H9 (cell line): ENCODE measurements at regions not wholly inside any gene's neighbourhood (a gene's known extent, or its start where the extent isn't known, plus 50 kb on each side); places are given as distances from the start of the nearest gene placed in this dataset.
A peak's percentile ranks its signal among the peaks of the same experiment; 100 is the strongest.

ENCODE experiments used
- DNase-seq: peaks from one replicate; pipeline ENCODE4 v3.0.0-alpha.2; 2017
- H2AFZ ChIP-seq: one replicate; pipeline ENCODE4 v1.6.1; 2013; ENCODE audit warnings: mild to moderate bottlenecking, low read length, control low read depth, moderate library complexity
- H2AK5ac ChIP-seq: 2 replicates; pipeline ENCODE4 v1.6.1; 2013; ENCODE audit warnings: low read length, control low read depth, mixed read lengths; ENCODE audit not compliant: insufficient read length
- H2BK120ac ChIP-seq: one replicate; pipeline ENCODE4 v1.6.1; 2013; ENCODE audit warnings: low read depth, mild to moderate bottlenecking, low read length, control low read depth, inconsistent platforms; ENCODE audit not compliant: poor library complexity, severe bottlenecking
- H2BK12ac ChIP-seq: 2 replicates; pipeline ENCODE4 v1.6.1; 2013; ENCODE audit warnings: low read length, control low read depth, mixed read lengths, low read depth; ENCODE audit not compliant: insufficient read length
- H2BK15ac ChIP-seq: 2 replicates; pipeline ENCODE4 v1.6.1; 2013; ENCODE audit warnings: low read depth, low read length, control low read depth
- H2BK20ac ChIP-seq: one replicate; pipeline ENCODE4 v1.6.1; 2013; ENCODE audit warnings: low read depth, mild to moderate bottlenecking, low read length, control low read depth, inconsistent platforms; ENCODE audit not compliant: poor library complexity, severe bottlenecking
- H2BK5ac ChIP-seq: 2 replicates; pipeline ENCODE4 v1.6.1; 2013; ENCODE audit warnings: low read length, control low read depth, mixed read lengths; ENCODE audit not compliant: insufficient read length
- H3K14ac ChIP-seq: 2 replicates; pipeline ENCODE4 v1.6.1; 2013; ENCODE audit warnings: low read length, control low read depth; ENCODE audit not compliant: insufficient read depth
- H3K18ac ChIP-seq: 2 replicates; pipeline ENCODE4 v1.6.1; 2013; ENCODE audit warnings: low read depth, mild to moderate bottlenecking, mixed read lengths, low read length, control low read depth; ENCODE audit not compliant: insufficient read length
- H3K23ac ChIP-seq: 2 replicates; pipeline ENCODE4 v1.6.1; 2013; ENCODE audit warnings: low read length, control low read depth, mixed read lengths, low read depth; ENCODE audit not compliant: insufficient read length
- H3K23me2 ChIP-seq: 2 replicates; pipeline ENCODE4 v1.6.1; 2013; ENCODE audit warnings: low read depth, mild to moderate bottlenecking, mixed read lengths, low read length, control low read depth; ENCODE audit not compliant: insufficient read length, poor library complexity, severe bottlenecking
- H3K27ac ChIP-seq: 2 replicates; pipeline ENCODE4 v1.5.1; 2013; ENCODE audit warnings: low read length, control low read depth, mixed read lengths, low read depth; ENCODE audit not compliant: insufficient read length
- H3K27me3 ChIP-seq: 2 replicates; pipeline ENCODE4 v1.6.1; 2013; ENCODE audit warnings: low read length, control low read depth, inconsistent platforms; ENCODE audit not compliant: insufficient read depth
- H3K4ac ChIP-seq: 2 replicates; pipeline ENCODE4 v1.6.1; 2013; ENCODE audit warnings: low read depth, mild to moderate bottlenecking, control low read depth, inconsistent platforms, low read length, moderate library complexity
- H3K4me1 ChIP-seq: 2 replicates; pipeline ENCODE4 v1.6.1; 2013; ENCODE audit warnings: low read length, control low read depth, inconsistent platforms; ENCODE audit not compliant: insufficient read depth
- H3K4me2 ChIP-seq: 2 replicates; pipeline ENCODE4 v1.6.1; 2013; ENCODE audit warnings: low read length, control low read depth, mixed read lengths; ENCODE audit not compliant: insufficient read length, insufficient read depth
- H3K56ac ChIP-seq: 2 replicates; pipeline ENCODE4 v1.6.1; 2013; ENCODE audit warnings: low read depth, mild to moderate bottlenecking, mixed read lengths, low read length, control low read depth; ENCODE audit not compliant: insufficient read length
- H3K79me1 ChIP-seq: 2 replicates; pipeline ENCODE4 v1.6.1; 2013; ENCODE audit warnings: low read depth, mild to moderate bottlenecking, moderate library complexity, low read length, control low read depth, inconsistent platforms; ENCODE audit not compliant: insufficient read depth, poor library complexity, severe bottlenecking
- H3K79me2 ChIP-seq: 2 replicates; pipeline ENCODE4 v1.6.1; 2013; ENCODE audit warnings: low read length, control low read depth, inconsistent platforms; ENCODE audit not compliant: insufficient read depth
- H3K9ac ChIP-seq: 2 replicates; pipeline ENCODE4 v1.6.1; 2013; ENCODE audit warnings: low read length, control low read depth, mixed read lengths; ENCODE audit not compliant: insufficient read length; ENCODE audit errors: extremely low read depth
- H3K9me3 ChIP-seq: one replicate; pipeline ENCODE4 v1.6.1; 2013; ENCODE audit warnings: low read depth, low read length, inconsistent platforms; ENCODE audit not compliant: control insufficient read depth
- H3T11ph ChIP-seq: one replicate; pipeline ENCODE4 v1.6.1; 2013; ENCODE audit warnings: mild to moderate bottlenecking, low read length, control low read depth, inconsistent platforms
- H4K20me1 ChIP-seq: one replicate; pipeline ENCODE4 v1.6.1; 2013; ENCODE audit not compliant: control insufficient read depth, insufficient read length, insufficient read depth
- H4K5ac ChIP-seq: 2 replicates; pipeline ENCODE4 v1.6.1; 2013; ENCODE audit warnings: low read depth, mild to moderate bottlenecking, mixed read lengths, low read length, control low read depth; ENCODE audit not compliant: insufficient read length
- H4K8ac ChIP-seq: replicated peaks from 2 replicates; pipeline ENCODE4 v1.6.1; 2013; ENCODE audit warnings: low read length, control low read depth, mixed read lengths, low read depth; ENCODE audit not compliant: insufficient read length
- H4K91ac ChIP-seq: 2 replicates; pipeline ENCODE4 v1.6.1; 2013; ENCODE audit warnings: low read depth, mild to moderate bottlenecking, moderate library complexity, mixed read lengths, low read length, control low read depth; ENCODE audit not compliant: insufficient read length
- H3K27ac Mint-ChIP-seq, 3 experiments: 2 replicates in 2 of 3; 3 replicates in 1 of 3; pipeline ENCODE4 v1.8.0; 2020 to 2021; ENCODE audit warnings: mixed read lengths in 3 of 3, mild to moderate bottlenecking in 1 of 3, moderate library complexity in 1 of 3
- H3K27me3 Mint-ChIP-seq: 2 replicates; pipeline ENCODE4 v1.8.0; 2021; ENCODE audit warnings: low read depth, mild to moderate bottlenecking, moderate library complexity, mixed read lengths
- H3K36me3 Mint-ChIP-seq, 3 experiments: 2 replicates in 2 of 3; 3 replicates in 1 of 3; pipeline ENCODE4 v1.8.0; 2020 to 2021; ENCODE audit warnings: low read depth in 3 of 3, mixed read lengths in 3 of 3; ENCODE audit not compliant: insufficient read depth in 1 of 3
- H3K4me1 Mint-ChIP-seq, 2 experiments: 2 replicates each; pipeline ENCODE4 v1.8.0; 2020; ENCODE audit warnings: mixed read lengths in 2 of 2
- H3K4me3 Mint-ChIP-seq, 2 experiments: 2 replicates in 1 of 2; 3 replicates in 1 of 2; pipeline ENCODE4 v1.8.0; 2020 to 2021; ENCODE audit warnings: mild to moderate bottlenecking in 2 of 2, mixed read lengths in 2 of 2, moderate library complexity in 1 of 2
- H3K9me3 Mint-ChIP-seq, 2 experiments: 2 replicates in 1 of 2; 3 replicates in 1 of 2; pipeline ENCODE4 v1.8.0; 2020; ENCODE audit warnings: mild to moderate bottlenecking in 2 of 2, mixed read lengths in 2 of 2, moderate library complexity in 1 of 2
- CTCF ChIP-seq: fragments of 200-600 bp; sonication (generic); conservative IDR thresholded peaks from 3 replicates; pipeline ENCODE4 v1.8.0; 2021; ENCODE audit warnings: antibody characterized with exemption, mild to moderate bottlenecking
- WGBS: extraction: QIAGEN DNeasy Blood & Tissue Kit; methylation state at CpG from one replicate; pipeline ENCODE4 v1.1.7; 2013; ENCODE audit warnings: missing lambda C conversion rate, low lambda C conversion rate, mixed read lengths; ENCODE audit not compliant: insufficient read length; ENCODE audit errors: extremely low coverage; 5-methylcytosine and 5-hydroxymethylcytosine counted together

DNA sequence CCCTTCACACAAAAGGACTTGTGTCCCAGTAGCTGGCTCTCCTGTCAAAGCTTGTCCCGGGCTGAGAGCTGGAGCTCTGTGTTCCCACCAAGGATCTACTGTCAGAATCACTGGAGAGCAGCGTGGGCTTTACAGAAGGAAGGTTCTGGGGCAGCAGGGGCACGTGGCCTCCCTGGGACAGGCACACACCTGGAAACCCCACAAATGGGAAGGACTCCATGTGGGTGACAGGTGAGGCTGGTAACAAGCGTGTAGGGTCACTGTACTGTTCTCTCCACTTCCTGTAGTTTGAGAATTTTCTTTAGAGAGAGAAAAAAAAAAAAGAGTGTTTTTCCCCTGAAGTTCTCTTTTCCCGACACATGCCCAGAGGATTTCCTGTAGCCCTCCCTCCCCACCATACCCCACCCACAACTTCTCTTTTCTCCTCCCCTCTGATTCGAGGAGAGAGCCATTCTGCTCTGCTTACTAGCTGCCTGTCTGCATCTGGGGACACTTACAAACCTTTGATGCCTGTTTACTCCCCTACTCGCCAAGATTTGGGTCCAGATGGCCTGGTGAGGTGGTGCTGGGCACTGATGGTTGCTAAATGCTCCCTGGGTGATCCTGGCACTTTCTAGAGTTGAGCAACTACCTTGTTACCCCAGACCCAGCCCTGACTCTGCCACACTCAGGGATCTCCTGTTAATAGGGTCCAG, 84.1 kb upstream of the SIRPA start:
- Histone ChIP-seq H2BK20ac (no peak overlapping the region), H2BK12ac (no peak overlapping the region), H4K91ac (no peak overlapping the region), H2AK5ac (no peak overlapping the region), H2BK5ac (no peak overlapping the region), H3K79me1 (no peaks in the 10 kb centered on the region), H3K9me3 (no peaks in the 10 kb centered on the region), H3T11ph (no peak overlapping the region), H3K23ac (no peak overlapping the region), H4K8ac (no peak overlapping the region), H2BK120ac (no peak overlapping the region), H2AFZ (no peak overlapping the region), H2BK15ac (no peak overlapping the region), H3K4me1 (peaks cover 11% of the 10 kb centered on the region; the same call in 1 of the 2 replicates), H3K56ac (no peak overlapping the region), H3K4ac (no peak overlapping the region), H4K20me1 (no peaks in the 10 kb centered on the region), H3K9ac (no peak overlapping the region), H3K14ac (no peak overlapping the region), H3K27ac (no peak overlapping the region), H4K5ac (no peak overlapping the region), H3K23me2 (no peaks in the 10 kb centered on the region), H3K18ac (no peak overlapping the region), H3K27me3 (no peaks in the 10 kb centered on the region), H3K4me2 (no peak overlapping the region), H3K79me2 (no peaks in the 10 kb centered on the region)
- H3K27me3 Mint-ChIP-seq: peaks cover 40% of the 10 kb centered on the region
- H3K27ac Mint-ChIP-seq: peak overlapping the region in 2 of 3 experiments; percentile 74 to 90; a peak in 5 of 7 replicates
- WGBS: no CpG with 5 or more reads among the region's 7 CpGs
- no peak for TF ChIP-seq CTCF
- no peaks in the 10 kb centered on the region for H3K9me3 Mint-ChIP-seq
- no peaks in the 10 kb centered on the region for H3K36me3 Mint-ChIP-seq
- peaks cover 54 to 63% of the 10 kb centered on the region in 2 experiments for H3K4me1 Mint-ChIP-seq
- peak overlapping the region in 1 of 2 experiments; percentile 16; a peak in 1 of 5 replicates for H3K4me3 Mint-ChIP-seq
- no peak for DNase-seq
